GM23248 (cell line): ENCODE measurements at regions not wholly inside any gene's neighbourhood (a gene's known extent, or its start where the extent isn't known, plus 50 kb on each side); places are given as distances from the start of the nearest gene placed in this dataset.

Experiments used
- EZH2 ChIP-seq: fragments of 200-600 bp; sonication (generic); IDR thresholded peaks from 2 replicates; pipeline ENCODE4 v1.6.1; 2018; ENCODE audit warnings: antibody characterized with exemption, mild to moderate bottlenecking; ENCODE audit not compliant: insufficient read depth, poor library complexity, severe bottlenecking
- EZH2phosphoT487 ChIP-seq: fragments of 200-600 bp; sonication (generic); IDR thresholded peaks from 2 replicates; pipeline ENCODE4 v1.6.1; 2018; ENCODE audit warnings: antibody characterized with exemption, moderate library complexity, mild to moderate bottlenecking, low read depth; ENCODE audit not compliant: insufficient read depth

- TF ChIP-seq EZH2, result no peak
- no peak for TF ChIP-seq EZH2phosphoT487
Measured at GRCh38 chr15:87403973-87404372, 852.6 kb downstream of the NTRK3 start.
